ENCODE measurements at regions not wholly inside any gene's neighbourhood (a gene's known extent, or its start where the extent isn't known, plus 50 kb on each side); places are given as distances from the start of the nearest gene placed in this dataset.

GRCh38 chr18:41025666-41026065 lies 929.4 kb upstream of the PIK3C3 start:
- no peak for TF ChIP-seq CTCF (IDR thresholded peaks at IDR 0.05)
- no peak for TF ChIP-seq POLR2A (IDR thresholded peaks at IDR 0.05)
